ENCODE measurements at regions not wholly inside any gene's neighbourhood (a gene's known extent, or its start where the extent isn't known, plus 50 kb on each side); places are given as distances from the start of the nearest gene placed in this dataset.

GRCh38 chr1:222026280-222026679 is 284.4 kb upstream of the DUSP10 start (continued):
- TF ChIP-seq SAP30 (IDR thresholded peaks at IDR 0.05; ENCODE audit: insufficient read depth, insufficient replicate concordance, low read length) (no peak), GTF2F1 (IDR thresholded peaks at IDR 0.05; ENCODE audit: borderline replicate concordance, low read depth, low read length) (no peak), RXRA (IDR thresholded peaks at IDR 0.05; ENCODE audit: insufficient read depth, low read depth, low read length) (no peak)

Data from H1 (cell line).